CD4-positive, alpha-beta T cell (primary cell): ENCODE measurements at regions not wholly inside any gene's neighbourhood (a gene's known extent, or its start where the extent isn't known, plus 50 kb on each side); places are given as distances from the start of the nearest gene placed in this dataset.

Experiments used
- ATAC-seq: fragments of 200-7000 bp; cut with Tn5 transposase; one replicate; pipeline ENCODE4 v1.10.0; 2022; ENCODE audit warnings: mild to moderate bottlenecking; ENCODE audit not compliant: poor library complexity
- CTCF ChIA-PET: fragments of 350-600 bp; sonication (Branson Sonifier 250); formaldehyde crosslinking; loops from one replicate; lab custom pipeline; 2021; ENCODE audit warnings: antibody characterized with exemption, inconsistent platforms; lab: Charles Lee
- POLR2A ChIA-PET: fragments of 350-600 bp; sonication (Branson Sonifier 250); formaldehyde crosslinking; loops from one replicate; lab custom pipeline; 2021; ENCODE audit warnings: antibody characterized with exemption, inconsistent platforms; lab: Charles Lee
- DNase-seq, 14 experiments: peaks; one replicate each; pipeline ENCODE4 v3.0.0-alpha.2; 2013 to 2020; ENCODE audit warnings: mixed read lengths in 2 of 14
- H3K27ac ChIP-seq, 2 donors: one replicate each; pipeline versions ENCODE4 v1.5.1 to v1.7.0; 2013; ENCODE audit warnings: low read length in 2 of 2, low read depth in 1 of 2, mild to moderate bottlenecking in 1 of 2
- H3K27me3 ChIP-seq, 2 experiments: 1 replicate in 1 of 2; 2 replicates in 1 of 2; pipeline versions ENCODE4 v1.6.1 to v1.7.0; 2013; ENCODE audit warnings: low read length in 2 of 2, control low read depth in 1 of 2, mild to moderate bottlenecking in 1 of 2, moderate library complexity in 1 of 2; ENCODE audit not compliant: insufficient read depth in 2 of 2, control insufficient read depth in 1 of 2
- H3K36me3 ChIP-seq: one replicate; pipeline ENCODE4 v1.6.1; 2013; ENCODE audit warnings: low read length, control low read depth; ENCODE audit not compliant: insufficient read depth
- H3K4me1 ChIP-seq: one replicate; pipeline ENCODE4 v1.6.1; 2013; ENCODE audit warnings: low read length, control low read depth; ENCODE audit not compliant: insufficient read depth
- H3K4me3 ChIP-seq: one replicate; pipeline ENCODE4 v1.5.1; 2013; ENCODE audit warnings: mild to moderate bottlenecking, low read length, moderate library complexity
- H3K9me3 ChIP-seq, 2 experiments: 1 replicate in 1 of 2; 2 replicates in 1 of 2; pipeline versions ENCODE4 v1.6.1 to v1.7.0; 2013; ENCODE audit warnings: low read length in 2 of 2, mild to moderate bottlenecking in 2 of 2, control low read depth in 1 of 2, moderate library complexity in 1 of 2; ENCODE audit not compliant: control insufficient read depth in 1 of 2, insufficient read depth in 1 of 2
- H3K27ac Mint-ChIP-seq: one replicate; pipeline ENCODE4 v1.8.0; 2020; ENCODE audit warnings: mixed read lengths
- H3K27me3 Mint-ChIP-seq: one replicate; pipeline ENCODE4 v1.8.0; 2021; ENCODE audit warnings: mixed read lengths
- H3K36me3 Mint-ChIP-seq: one replicate; pipeline ENCODE4 v1.8.0; 2021; ENCODE audit warnings: low read depth, mixed read lengths
- H3K4me1 Mint-ChIP-seq: one replicate; pipeline ENCODE4 v1.8.0; 2021; ENCODE audit warnings: low read depth, mixed read lengths
- H3K4me3 Mint-ChIP-seq: one replicate; pipeline ENCODE4 v1.8.0; 2020; ENCODE audit warnings: mild to moderate bottlenecking, mixed read lengths
- H3K9me3 Mint-ChIP-seq: one replicate; pipeline ENCODE4 v1.8.0; 2020; ENCODE audit warnings: mixed read lengths
- intact Hi-C, 2 experiments: fragments of 100-400 bp; cut with DNase I in 1 of 2; cut with micrococcal nuclease in 1 of 2; formaldehyde crosslinking; loops; one replicate each; pipeline versions ENCODE4 v1.15.1 to v1.9.0; 2023 to 2025; cut with DNase I, micrococcal nuclease
- TF ChIP-seq, protein P1 (sequence below): fragments of 200-600 bp; IDR thresholded peaks from one replicate; pipeline ENCODE4 v1.8.0; 2022; ENCODE audit warnings: antibody characterized with exemption, mild to moderate bottlenecking

DNA sequence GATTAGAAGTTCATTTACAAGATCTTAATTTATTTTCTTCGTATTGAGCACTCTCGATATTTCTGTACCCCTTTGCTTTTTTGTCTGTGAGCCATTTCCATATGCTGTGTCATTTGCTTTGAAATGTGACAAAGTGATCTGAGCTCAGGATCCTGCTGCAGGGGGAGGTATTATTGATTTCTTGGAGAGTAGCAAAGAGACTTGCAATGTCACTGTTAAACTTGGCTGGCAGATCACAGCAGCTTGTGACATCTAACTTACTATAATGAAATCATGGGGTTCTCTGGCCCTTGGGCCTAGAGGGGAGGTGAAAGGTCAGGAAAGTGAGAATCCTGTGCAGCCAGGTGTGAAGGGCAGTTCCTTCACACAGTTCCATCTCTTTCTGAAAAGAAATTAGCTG is 923.4 kb downstream of the REEP3 start:
- intact Hi-C loops = no loop called here
- no peaks in the 10 kb centered on the region for H3K4me1 Mint-ChIP-seq
- H3K9me3 Mint-ChIP-seq = no peaks in the 10 kb centered on the region
- no peaks in the 10 kb centered on the region for H3K27me3 ChIP-seq
- peaks cover 4 to 9% of the 10 kb centered on the region in 2 experiments for H3K9me3 ChIP-seq
- ATAC-seq = no peak
- H3K27me3 Mint-ChIP-seq = no peaks in the 10 kb centered on the region
- no peak overlapping the region for H3K27ac ChIP-seq
- no peak overlapping the region for H3K4me3 Mint-ChIP-seq
- H3K4me1 ChIP-seq = no peaks in the 10 kb centered on the region
- ChIA-PET CTCF (no interaction called here), POLR2A (no interaction called here)
- no peak overlapping the region for H3K4me3 ChIP-seq
- no peak for DNase-seq
- H3K36me3 Mint-ChIP-seq = no peaks in the 10 kb centered on the region
- TF ChIP-seq, protein P1, sequence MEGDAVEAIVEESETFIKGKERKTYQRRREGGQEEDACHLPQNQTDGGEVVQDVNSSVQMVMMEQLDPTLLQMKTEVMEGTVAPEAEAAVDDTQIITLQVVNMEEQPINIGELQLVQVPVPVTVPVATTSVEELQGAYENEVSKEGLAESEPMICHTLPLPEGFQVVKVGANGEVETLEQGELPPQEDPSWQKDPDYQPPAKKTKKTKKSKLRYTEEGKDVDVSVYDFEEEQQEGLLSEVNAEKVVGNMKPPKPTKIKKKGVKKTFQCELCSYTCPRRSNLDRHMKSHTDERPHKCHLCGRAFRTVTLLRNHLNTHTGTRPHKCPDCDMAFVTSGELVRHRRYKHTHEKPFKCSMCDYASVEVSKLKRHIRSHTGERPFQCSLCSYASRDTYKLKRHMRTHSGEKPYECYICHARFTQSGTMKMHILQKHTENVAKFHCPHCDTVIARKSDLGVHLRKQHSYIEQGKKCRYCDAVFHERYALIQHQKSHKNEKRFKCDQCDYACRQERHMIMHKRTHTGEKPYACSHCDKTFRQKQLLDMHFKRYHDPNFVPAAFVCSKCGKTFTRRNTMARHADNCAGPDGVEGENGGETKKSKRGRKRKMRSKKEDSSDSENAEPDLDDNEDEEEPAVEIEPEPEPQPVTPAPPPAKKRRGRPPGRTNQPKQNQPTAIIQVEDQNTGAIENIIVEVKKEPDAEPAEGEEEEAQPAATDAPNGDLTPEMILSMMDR = no peak
- no peak overlapping the region for H3K27ac Mint-ChIP-seq
- H3K36me3 ChIP-seq = no peaks in the 10 kb centered on the region

DNA sequence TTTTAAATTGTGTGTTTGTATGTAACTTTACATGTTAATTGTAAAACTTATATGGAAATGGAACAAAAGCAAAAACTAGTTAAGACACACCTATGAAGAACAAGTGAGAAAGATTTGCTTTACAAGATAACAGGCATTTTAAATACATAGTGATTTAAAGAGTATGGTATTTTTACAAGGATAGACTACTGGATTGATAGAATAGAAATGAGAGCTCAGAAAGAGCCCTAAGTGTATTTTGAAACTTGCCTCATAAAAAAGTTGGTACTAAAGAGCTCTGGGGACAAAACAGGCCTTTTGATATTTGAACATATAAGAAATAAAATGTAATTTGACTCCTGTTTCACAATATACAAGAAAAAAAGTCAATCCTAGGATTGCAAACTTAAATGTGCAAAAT is 928.4 kb downstream of the REEP3 start:
- H3K4me1 ChIP-seq = no peaks in the 10 kb centered on the region
- H3K27ac ChIP-seq = no peak overlapping the region
- H3K27me3 ChIP-seq = no peaks in the 10 kb centered on the region
- no peak overlapping the region for H3K27ac Mint-ChIP-seq
- no peaks in the 10 kb centered on the region for H3K36me3 ChIP-seq
- no peaks in the 10 kb centered on the region for H3K9me3 ChIP-seq
- TF ChIP-seq, protein P1 = no peak
- H3K4me3 ChIP-seq = no peak overlapping the region
- intact Hi-C loops = no loop called here
- no peak overlapping the region for H3K4me3 Mint-ChIP-seq
- DNase-seq (no peak), ATAC-seq (no peak)
- H3K36me3 Mint-ChIP-seq = no peaks in the 10 kb centered on the region
- H3K9me3 Mint-ChIP-seq = no peaks in the 10 kb centered on the region
- CTCF ChIA-PET = no interaction called here
- no peaks in the 10 kb centered on the region for H3K27me3 Mint-ChIP-seq
- POLR2A ChIA-PET = no interaction called here
- H3K4me1 Mint-ChIP-seq = no peaks in the 10 kb centered on the region

DNA sequence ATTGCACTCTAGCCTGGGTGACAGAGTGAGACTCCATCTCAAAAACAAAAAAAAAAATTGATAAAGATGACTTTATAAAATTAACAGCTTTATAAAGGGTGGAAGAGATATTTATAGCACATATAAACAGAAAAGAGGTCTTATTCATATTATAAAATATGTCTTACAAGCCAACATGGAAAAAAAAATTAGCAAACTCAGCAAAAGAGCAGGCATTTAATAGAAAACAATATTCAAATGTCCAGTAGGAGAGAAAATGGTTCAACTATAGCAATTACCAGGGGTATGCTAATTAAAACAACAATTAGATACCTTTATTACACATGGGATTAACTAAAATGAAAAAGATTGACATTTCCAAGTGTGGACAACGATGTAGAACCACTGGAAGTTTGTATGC is 929.1 kb downstream of the REEP3 start:
- Histone ChIP-seq H3K4me1 (no peaks in the 10 kb centered on the region), H3K27me3 (no peaks in the 10 kb centered on the region), H3K27ac (no peak overlapping the region), H3K9me3 (no peaks in the 10 kb centered on the region), H3K4me3 (no peak overlapping the region), H3K36me3 (no peaks in the 10 kb centered on the region)
- ChIA-PET POLR2A (no interaction called here), CTCF (no interaction called here)
- H3K4me3 Mint-ChIP-seq = no peak overlapping the region
- no peaks in the 10 kb centered on the region for H3K4me1 Mint-ChIP-seq
- TF ChIP-seq, protein P1 = no peak
- H3K27me3 Mint-ChIP-seq = no peaks in the 10 kb centered on the region
- no peak overlapping the region for H3K27ac Mint-ChIP-seq
- no peak for ATAC-seq
- intact Hi-C loops = no loop called here
- H3K9me3 Mint-ChIP-seq = no peaks in the 10 kb centered on the region
- DNase-seq = no peak
- no peaks in the 10 kb centered on the region for H3K36me3 Mint-ChIP-seq
